Aorta (tissue), 5 donors: ENCODE measurements at regions not wholly inside any gene's neighbourhood (a gene's known extent, or its start where the extent isn't known, plus 50 kb on each side); places are given as distances from the start of the nearest gene placed in this dataset.
"Not testable (repeated sequence)": the region's sequence is repeated elsewhere in the genome, so short reads cannot be mapped to it uniquely, and the experiment has no call there.

Experiments
- ATAC-seq: fragments of 200-7000 bp; cut with Tn5 transposase; one replicate; pipeline ENCODE4 v1.9.1; 2022; ENCODE audit warnings: moderate library complexity; ENCODE audit not compliant: low FRiP score
- DNase-seq, 2 donors: peaks; one replicate each; pipeline ENCODE4 v3.0.0-alpha.2; 2020
- H3K27ac ChIP-seq, 2 donors: one replicate each; pipeline ENCODE4 v1.5.1; 2013; ENCODE audit warnings: low read length in 2 of 2, mild to moderate bottlenecking in 2 of 2, moderate library complexity in 2 of 2, control low read depth in 1 of 2, inconsistent platforms in 1 of 2, low read depth in 1 of 2
- H3K27me3 ChIP-seq, 2 donors: one replicate each; pipeline ENCODE4 v1.6.1; 2013; ENCODE audit warnings: control low read depth in 1 of 2, low read length in 1 of 2, mild to moderate bottlenecking in 1 of 2, moderate library complexity in 1 of 2; ENCODE audit not compliant: insufficient read depth in 2 of 2, control insufficient read depth in 1 of 2
- H3K36me3 ChIP-seq, 2 donors: one replicate each; pipeline ENCODE4 v1.6.1; 2013; ENCODE audit warnings: control low read depth in 1 of 2, low read length in 1 of 2, mild to moderate bottlenecking in 1 of 2; ENCODE audit not compliant: insufficient read depth in 2 of 2, control insufficient read depth in 1 of 2
- H3K4me1 ChIP-seq, 2 donors: one replicate each; pipeline ENCODE4 v1.6.1; 2013; ENCODE audit warnings: low read length in 2 of 2, control low read depth in 1 of 2, mild to moderate bottlenecking in 1 of 2, moderate library complexity in 1 of 2; ENCODE audit not compliant: insufficient read depth in 2 of 2, control insufficient read depth in 1 of 2
- H3K4me3 ChIP-seq, 2 donors: one replicate each; pipeline ENCODE4 v1.5.1; 2013; ENCODE audit warnings: low read length in 2 of 2, control low read depth in 1 of 2, mild to moderate bottlenecking in 1 of 2
- H3K9me3 ChIP-seq: one replicate; pipeline ENCODE4 v1.6.1; 2013; ENCODE audit warnings: mild to moderate bottlenecking, low read length; ENCODE audit not compliant: control insufficient read depth
- WGBS, 2 donors: extraction: QIAGEN DNeasy Blood & Tissue Kit; methylation state at CpG; one replicate each; pipeline ENCODE4 v1.1.7; 2013; 5-methylcytosine and 5-hydroxymethylcytosine counted together
- intact Hi-C, 2 donors: fragments of 100-400 bp; cut with DNase I; formaldehyde crosslinking; loops; one replicate each; pipeline versions ENCODE4 v1.14.2 to v1.15.0; 2022
- donor health status: healthy with polysubstance abuse.
- donor health status: Bipolar disorder and iron deficiency.
- donor health status: DM: no; HTN: no; CAD: no.
- donor health status: DM: no; HTN: no; CAD: no.
- donor health status: DM: yes; HTN: yes; CAD: no.

GRCh38 chr11:21976210-21976609, 216.7 kb upstream of the ANO5 start:
- Histone ChIP-seq H3K4me3 (no peak overlapping the region), H3K4me1 (no peaks in the 10 kb centered on the region), H3K27me3 (no peaks in the 10 kb centered on the region), H3K9me3 (no peaks in the 10 kb centered on the region), H3K36me3 (no peaks in the 10 kb centered on the region), H3K27ac (no peak overlapping the region)
- DNase-seq (peak in 1 of 2 donors; percentile 21), ATAC-seq (no peak)
- intact Hi-C loops, result no loop called here
- WGBS, 2 donors, result 82 to 86% methylated on average over 8 of the region's 8 CpGs

GRCh38 chr11:21983431-21983830, 209.5 kb upstream of the ANO5 start:
- DNase-seq (no peak), ATAC-seq (no peak)
- H3K4me3 ChIP-seq, result no peak overlapping the region
- no peaks in the 10 kb centered on the region for H3K9me3 ChIP-seq
- H3K36me3 ChIP-seq, result no peaks in the 10 kb centered on the region
- intact Hi-C loops, result no loop called here
- WGBS, 2 donors, result 81 to 82% methylated on average over 2 of the region's 2 CpGs
- H3K27ac ChIP-seq, result no peak overlapping the region
- H3K4me1 ChIP-seq, result no peaks in the 10 kb centered on the region
- H3K27me3 ChIP-seq, result no peaks in the 10 kb centered on the region

GRCh38 chr11:21986361-21986760, 206.5 kb upstream of the ANO5 start:
- no peaks in the 10 kb centered on the region for H3K4me1 ChIP-seq
- ATAC-seq (no peak), DNase-seq (no peak)
- no peak overlapping the region for H3K27ac ChIP-seq
- H3K27me3 ChIP-seq, result no peaks in the 10 kb centered on the region
- no peak overlapping the region for H3K4me3 ChIP-seq
- intact Hi-C loops, result no loop called here
- H3K36me3 ChIP-seq, result no peaks in the 10 kb centered on the region
- 82 to 88% methylated on average over 2 of the region's 2 CpGs for WGBS, 2 donors
- H3K9me3 ChIP-seq, result no peaks in the 10 kb centered on the region

DNA sequence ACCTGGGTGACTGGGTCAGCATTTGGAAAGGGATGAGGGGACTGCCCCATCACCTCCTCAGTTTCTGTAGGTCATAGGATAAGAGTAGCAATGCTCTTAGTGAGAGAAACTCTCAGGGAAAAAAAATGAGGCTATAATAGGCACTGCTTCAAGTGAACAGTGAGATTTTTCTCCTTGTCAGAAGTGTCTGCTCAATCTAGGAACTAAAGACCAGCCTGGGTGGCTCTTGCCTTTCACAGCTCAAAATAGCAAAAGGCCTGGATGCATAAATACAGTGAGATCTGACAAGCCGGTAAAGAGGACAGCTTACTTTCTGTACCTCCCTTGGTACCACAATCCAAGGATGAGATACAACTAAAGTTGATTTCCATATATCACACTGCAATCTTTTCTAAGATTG, 205.6 kb upstream of the ANO5 start:
- 56 to 59% methylated on average over 1 of the region's 1 CpG for WGBS, 2 donors
- H3K36me3 ChIP-seq, result no peaks in the 10 kb centered on the region
- no peak for ATAC-seq
- H3K4me3 ChIP-seq, result no peak overlapping the region
- no peak for DNase-seq
- no peaks in the 10 kb centered on the region for H3K4me1 ChIP-seq
- no peak overlapping the region for H3K27ac ChIP-seq
- intact Hi-C loops, result no loop called here
- H3K27me3 ChIP-seq, result no peaks in the 10 kb centered on the region
- H3K9me3 ChIP-seq, result no peaks in the 10 kb centered on the region

GRCh38 chr11:21988477-21988876, 204.4 kb upstream of the ANO5 start:
- ATAC-seq, result peak; percentile 31
- 52 to 63% methylated on average over 1 of the region's 1 CpG for whole genome bisulfite sequencing, 2 donors
- intact Hi-C loops, result no loop called here

DNA sequence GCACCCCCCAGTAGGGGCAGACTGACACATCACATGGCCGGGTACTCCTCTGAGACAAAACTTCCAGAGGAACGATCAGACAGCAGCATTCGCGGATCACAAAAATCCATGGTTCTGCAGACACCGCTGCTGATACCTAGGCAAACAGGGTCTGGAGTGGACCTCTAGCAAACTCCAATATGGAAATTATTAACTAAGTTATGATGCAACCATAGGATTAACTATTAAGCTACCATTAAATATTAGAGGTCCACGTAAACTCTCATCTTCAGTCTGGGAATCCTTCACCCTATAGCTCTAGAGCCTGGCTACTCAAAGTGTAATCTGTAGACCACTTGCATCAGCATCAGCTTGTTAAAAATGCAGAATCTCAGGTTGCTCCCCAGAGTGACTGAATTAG, 191.1 kb upstream of the ANO5 start:
- H3K4me3 ChIP-seq, H3K4me1 ChIP-seq, H3K9me3 ChIP-seq, H3K36me3 ChIP-seq, H3K27ac ChIP-seq, H3K27me3 ChIP-seq, DNase-seq, intact Hi-C loops, ATAC-seq: not testable (repeated sequence)
- 95% methylated on average over 6 of the region's 6 CpGs for WGBS, 2 donors

More at GRCh38 chr11:21988477-21988876, 204.4 kb upstream of the ANO5 start:
- no peak for DNase-seq
- Histone ChIP-seq H3K36me3 (no peaks in the 10 kb centered on the region), H3K4me1 (no peaks in the 10 kb centered on the region), H3K9me3 (no peaks in the 10 kb centered on the region), H3K27me3 (no peaks in the 10 kb centered on the region), H3K27ac (no peak overlapping the region), H3K4me3 (no peak overlapping the region)

- ATAC-seq (no peak), DNase-seq (no peak)
- Histone ChIP-seq H3K36me3 (no peaks in the 10 kb centered on the region), H3K27ac (no peak overlapping the region), H3K9me3 (no peaks in the 10 kb centered on the region), H3K4me3 (no peak overlapping the region), H3K27me3 (no peaks in the 10 kb centered on the region), H3K4me1 (no peaks in the 10 kb centered on the region)
- intact Hi-C loops, result no loop called here
Observed at GRCh38 chr11:22006901-22007300, 186.0 kb upstream of the ANO5 start.

- Histone ChIP-seq H3K4me3 (no peak overlapping the region), H3K27ac (no peak overlapping the region), H3K4me1 (no peaks in the 10 kb centered on the region), H3K9me3 (no peaks in the 10 kb centered on the region), H3K27me3 (no peaks in the 10 kb centered on the region), H3K36me3 (no peaks in the 10 kb centered on the region)
- ATAC-seq (no peak), DNase-seq (no peak)
- 42 to 50% methylated on average over 1 of the region's 1 CpG for WGBS, 2 donors
- intact Hi-C loops, result no loop called here
Observed at GRCh38 chr11:22031791-22032190, 161.1 kb upstream of the ANO5 start.

GRCh38 chr11:22037505-22037904, 155.4 kb upstream of the ANO5 start:
- no peak overlapping the region for H3K4me3 ChIP-seq

More at GRCh38 chr11:22037505-22037904, 155.4 kb upstream of the ANO5 start:
- DNase-seq (no peak), ATAC-seq (no peak)
- H3K9me3 ChIP-seq, result no peaks in the 10 kb centered on the region
- no peak overlapping the region for H3K27ac ChIP-seq
- H3K27me3 ChIP-seq, result no peaks in the 10 kb centered on the region
- no peaks in the 10 kb centered on the region for H3K36me3 ChIP-seq
- WGBS, 2 donors, result 63 to 68% methylated on average over 9 of the region's 9 CpGs
- no peaks in the 10 kb centered on the region for H3K4me1 ChIP-seq
- intact Hi-C loops, result no loop called here
